ENCODE measurements at regions not wholly inside any gene's neighbourhood (a gene's known extent, or its start where the extent isn't known, plus 50 kb on each side); places are given as distances from the start of the nearest gene placed in this dataset.

- Histone ChIP-seq H3K79me2 (ENCODE audit: insufficient read depth, low read depth) (no peaks in the 10 kb centered on the region), H3K9ac (no peak overlapping the region), H3K27ac (no peak overlapping the region), H2AFZ (ENCODE audit: low read depth) (no peak overlapping the region), H3K27me3 (ENCODE audit: insufficient read depth, low read depth) (no peaks in the 10 kb centered on the region), H3K4me3 (IDR thresholded peaks at IDR 0.05; ENCODE audit: insufficient read depth, low read depth, low read length) (no peak overlapping the region), H3K4me2 (no peak overlapping the region), H3K4me1 (ENCODE audit: low read depth, poor library complexity, severe bottlenecking) (no peaks in the 10 kb centered on the region), H4K20me1 (ENCODE audit: insufficient read depth) (no peaks in the 10 kb centered on the region), H3K36me3 (ENCODE audit: insufficient read depth) (no peaks in the 10 kb centered on the region)
- TF ChIP-seq CTCF (conservative IDR thresholded peaks at IDR 0.05; ENCODE audit: low read depth, low read length) = no peak
Measured at GRCh38 chr3:181660337-181660736, 51.4 kb upstream of the SOX2 start.

- no peak for TF ChIP-seq CTCF (conservative IDR thresholded peaks at IDR 0.05; ENCODE audit: low read depth, low read length)
- H3K79me2 ChIP-seq (ENCODE audit: insufficient read depth, low read depth) = no peaks in the 10 kb centered on the region
- H3K36me3 ChIP-seq (ENCODE audit: insufficient read depth) = no peaks in the 10 kb centered on the region
- no peaks in the 10 kb centered on the region for H3K4me1 ChIP-seq (ENCODE audit: low read depth, poor library complexity, severe bottlenecking)
- no peak overlapping the region for H3K4me2 ChIP-seq
- no peak overlapping the region for H3K9ac ChIP-seq
- H3K4me3 ChIP-seq (IDR thresholded peaks at IDR 0.05; ENCODE audit: insufficient read depth, low read depth, low read length) = no peak overlapping the region
- no peak overlapping the region for H3K27ac ChIP-seq
- no peak overlapping the region for H2AFZ ChIP-seq (ENCODE audit: low read depth)
- H3K27me3 ChIP-seq (ENCODE audit: insufficient read depth, low read depth) = no peaks in the 10 kb centered on the region
- no peaks in the 10 kb centered on the region for H4K20me1 ChIP-seq (ENCODE audit: insufficient read depth)
Measured at GRCh38 chr3:181637456-181637855, 74.3 kb upstream of the SOX2 start.

GRCh38 chr3:181637056-181637455 is 74.7 kb upstream of the SOX2 start:
- Histone ChIP-seq H3K4me2 (no peak overlapping the region), H3K9ac (no peak overlapping the region), H4K20me1 (ENCODE audit: insufficient read depth) (no peaks in the 10 kb centered on the region), H3K4me3 (IDR thresholded peaks at IDR 0.05; ENCODE audit: insufficient read depth, low read depth, low read length) (no peak overlapping the region), H3K4me1 (ENCODE audit: low read depth, poor library complexity, severe bottlenecking) (no peaks in the 10 kb centered on the region), H2AFZ (ENCODE audit: low read depth) (no peak overlapping the region), H3K27me3 (ENCODE audit: insufficient read depth, low read depth) (no peaks in the 10 kb centered on the region), H3K79me2 (ENCODE audit: insufficient read depth, low read depth) (no peaks in the 10 kb centered on the region), H3K36me3 (ENCODE audit: insufficient read depth) (no peaks in the 10 kb centered on the region), H3K27ac (no peak overlapping the region)
- no peak for TF ChIP-seq CTCF (conservative IDR thresholded peaks at IDR 0.05; ENCODE audit: low read depth, low read length)

GRCh38 chr3:181635141-181635540 is 76.6 kb upstream of the SOX2 start:
- H3K4me2 ChIP-seq = no peak overlapping the region
- H3K4me1 ChIP-seq (ENCODE audit: low read depth, poor library complexity, severe bottlenecking) = no peaks in the 10 kb centered on the region
- no peak overlapping the region for H2AFZ ChIP-seq (ENCODE audit: low read depth)
- no peaks in the 10 kb centered on the region for H3K79me2 ChIP-seq (ENCODE audit: insufficient read depth, low read depth)
- no peak for TF ChIP-seq CTCF (conservative IDR thresholded peaks at IDR 0.05; ENCODE audit: low read depth, low read length)
- no peak overlapping the region for H3K27ac ChIP-seq
- no peaks in the 10 kb centered on the region for H4K20me1 ChIP-seq (ENCODE audit: insufficient read depth)
- no peaks in the 10 kb centered on the region for H3K36me3 ChIP-seq (ENCODE audit: insufficient read depth)
- H3K9ac ChIP-seq = no peak overlapping the region
- no peak overlapping the region for H3K4me3 ChIP-seq (IDR thresholded peaks at IDR 0.05; ENCODE audit: insufficient read depth, low read depth, low read length)
- H3K27me3 ChIP-seq (ENCODE audit: insufficient read depth, low read depth) = no peaks in the 10 kb centered on the region
